ENCODE measurements at regions not wholly inside any gene's neighbourhood (a gene's known extent, or its start where the extent isn't known, plus 50 kb on each side); places are given as distances from the start of the nearest gene placed in this dataset.

- Histone ChIP-seq H2BK20ac (ENCODE audit: low read depth, low read length) (no peak overlapping the region), H3K18ac (ENCODE audit: low read depth, low read length) (no peak overlapping the region), H3K27ac (ENCODE audit: insufficient read depth, low read length) (no peak overlapping the region), H2AK5ac (ENCODE audit: low read depth, low read length) (no peak overlapping the region), H4K5ac (ENCODE audit: low read depth, low read length) (no peak overlapping the region), H3K14ac (replicated peaks; ENCODE audit: low read depth, low read length) (no peak overlapping the region), H2BK5ac (ENCODE audit: low read depth, low read length, poor library complexity, severe bottlenecking) (no peak overlapping the region), H3K23ac (ENCODE audit: low read depth, low read length) (no peak overlapping the region), H3K79me1 (ENCODE audit: low read depth in 1 of 2, low read length in 2 of 2) (no peaks in the 10 kb centered on the region), H3K56ac (ENCODE audit: extremely low read depth, insufficient read depth, low read length) (no peak overlapping the region), H3K4me3 (ENCODE audit: insufficient read depth, low read depth, low read length) (no peak overlapping the region), H2AFZ (replicated peaks; ENCODE audit: low read length, poor library complexity) (no peak overlapping the region), H4K91ac (ENCODE audit: insufficient read depth, low read depth, low read length) (no peak overlapping the region), H3K36me3 (ENCODE audit: control insufficient read depth, insufficient read depth, low read length) (no peaks in the 10 kb centered on the region), H3K9ac (ENCODE audit: low read depth, low read length) (no peak overlapping the region), H3K4me2 (ENCODE audit: low read depth, low read length) (no peak overlapping the region), H2BK120ac (ENCODE audit: low read depth, low read length) (no peak overlapping the region), H2AK9ac (replicated peaks; ENCODE audit: low read depth, low read length, poor library complexity) (no peak overlapping the region), H4K8ac (ENCODE audit: low read depth in 2 of 2, low read length in 2 of 2) (no peak overlapping the region), H2BK15ac (ENCODE audit: low read depth, low read length) (no peak overlapping the region), H3K27me3 (ENCODE audit: control insufficient read depth, insufficient read depth, low read length) (no peaks in the 10 kb centered on the region), H3K4ac (ENCODE audit: low read depth, low read length) (no peak overlapping the region), H4K20me1 (ENCODE audit: insufficient read depth, low read length) (no peaks in the 10 kb centered on the region), H3K4me1 (ENCODE audit: control insufficient read depth, insufficient read depth, low read length) (no peaks in the 10 kb centered on the region), H3K9me3 (ENCODE audit: control insufficient read depth, insufficient read depth, low read length) (no peaks in the 10 kb centered on the region), H3K9me1 (ENCODE audit: insufficient read depth, low read length) (no peaks in the 10 kb centered on the region)
- TF ChIP-seq RFX5 (IDR thresholded peaks at IDR 0.05; ENCODE audit: low read depth, low read length) (no peak), FOS (IDR thresholded peaks at IDR 0.05; ENCODE audit: low read depth, low read length) (no peak), SMC3 (IDR thresholded peaks at IDR 0.05; ENCODE audit: low read depth, low read length) (no peak), RAD21 (IDR thresholded peaks at IDR 0.05; ENCODE audit: low read length) (no peak)
- ChIA-PET POLR2A (ENCODE audit: unreplicated experiment) (no interaction called here), CTCF (no interaction called here)
- intact Hi-C loops (cut with micrococcal nuclease) = no loop called here
- dilution Hi-C loops (cut with HindIII; ENCODE audit: low sequenced_read_pairs, unreplicated experiment) = no loop called here
- 38% methylated on average over 5 of the region's 5 CpGs; no CpG with 5 or more reads in 1 of the 2 experiments for WGBS, 2 experiments (ENCODE audit: extremely low coverage in 2 of 2, insufficient read length in 1 of 2)
- in situ Hi-C loops (cut with MboI; ENCODE audit: low sequenced_read_pairs) = no loop called here
- DNase-seq = no peak
- no peak for ATAC-seq (ENCODE audit: low read depth)
- BruUV-seq (replicated peaks) = no TSS peak
These were observed 82.0 kb upstream of the ASIC2 start for GRCh38 chr17:33375103-33375502.

Measured in IMR-90 (cell line).